DMS153 treated with DMSO at 0.1 percent for 48 hours (cell line): ENCODE measurements at regions not wholly inside any gene's neighbourhood (a gene's known extent, or its start where the extent isn't known, plus 50 kb on each side); places are given as distances from the start of the nearest gene placed in this dataset.

ENCODE experiments used
- DNase-seq: peaks from one replicate; lab custom pipeline; 2025; ENCODE audit not compliant: unreplicated experiment; lab: John Stamatoyannopoulos, UW

- no peak for DNase-seq
Observed at GRCh38 chr3:34229876-34230275, 431.4 kb downstream of the PDCD6IP start.

- no peak for DNase-seq
Observed at GRCh38 chr3:34235096-34235495, 436.7 kb downstream of the PDCD6IP start.

GRCh38 chr3:34237946-34238345 lies 439.5 kb downstream of the PDCD6IP start:
- no peak for DNase-seq

- DNase-seq, result no peak
Observed at GRCh38 chr3:34238407-34238806, 440.0 kb downstream of the PDCD6IP start.

GRCh38 chr3:34239287-34239686 lies 440.9 kb downstream of the PDCD6IP start:
- no peak for DNase-seq

GRCh38 chr3:34239875-34240274 lies 441.4 kb downstream of the PDCD6IP start:
- DNase-seq, result no peak

- no peak for DNase-seq
Observed at GRCh38 chr3:34247401-34247800, 449.0 kb downstream of the PDCD6IP start.

GRCh38 chr3:34248352-34248751 lies 449.9 kb downstream of the PDCD6IP start:
- DNase-seq, result no peak

- peak; percentile 1 for DNase-seq
Observed at GRCh38 chr3:34254285-34254684, 455.9 kb downstream of the PDCD6IP start.

- peak; percentile 76 for DNase-seq
Observed at GRCh38 chr3:34256021-34256420, 457.6 kb downstream of the PDCD6IP start.

GRCh38 chr3:34256791-34257190 lies 458.4 kb downstream of the PDCD6IP start:
- no peak for DNase-seq

GRCh38 chr3:34258271-34258998 lies 460.0 kb downstream of the PDCD6IP start:
- DNase-seq, result no peak

GRCh38 chr3:34260271-34261000 lies 462.0 kb downstream of the PDCD6IP start:
- DNase-seq, result no peak

GRCh38 chr3:34261001-34261385 lies 462.6 kb downstream of the PDCD6IP start:
- no peak for DNase-seq

GRCh38 chr3:34263101-34263621 lies 464.7 kb downstream of the PDCD6IP start:
- DNase-seq, result no peak

GRCh38 chr3:34264337-34265041 lies 466.1 kb downstream of the PDCD6IP start:
- DNase-seq, result no peak

GRCh38 chr3:34267088-34267487 lies 468.7 kb downstream of the PDCD6IP start:
- DNase-seq, result no peak

GRCh38 chr3:34268032-34268709 lies 469.7 kb downstream of the PDCD6IP start:
- DNase-seq, result no peak

- no peak for DNase-seq
Observed at GRCh38 chr3:34275811-34276210, 477.4 kb downstream of the PDCD6IP start.

- DNase-seq, result no peak
Observed at GRCh38 chr3:34276342-34276741, 477.9 kb downstream of the PDCD6IP start.

- DNase-seq, result no peak
Observed at GRCh38 chr3:34277110-34277509, 478.7 kb downstream of the PDCD6IP start.
